DOHH2 (cell line): ENCODE measurements at regions not wholly inside any gene's neighbourhood (a gene's known extent, or its start where the extent isn't known, plus 50 kb on each side); places are given as distances from the start of the nearest gene placed in this dataset.

Source experiments
- H3F3A ChIP-seq: fragments of 200-600 bp; sonication (generic), shearing (Covaris generic); 2 replicates; pipeline ENCODE4 v1.6.0; 2016; ENCODE audit warnings: antibody characterized with exemption, mild to moderate bottlenecking; ENCODE audit not compliant: control insufficient read depth, insufficient read depth
- H3K27ac ChIP-seq: fragments of 200-600 bp; sonication (generic); 2 replicates; pipeline ENCODE4 v1.5.1; 2014; ENCODE audit warnings: low read depth, mild to moderate bottlenecking, low read length, moderate library complexity
- H3K27me3 ChIP-seq: fragments of 200-600 bp; sonication (generic); 2 replicates; pipeline ENCODE4 v1.6.1; 2014; ENCODE audit warnings: mild to moderate bottlenecking, low read length, mixed read lengths; ENCODE audit not compliant: control insufficient read depth
- H3K36me3 ChIP-seq: fragments of 200-600 bp; sonication (generic); 2 replicates; pipeline ENCODE4 v1.6.1; 2014; ENCODE audit warnings: mild to moderate bottlenecking, low read length, moderate library complexity, mixed read lengths; ENCODE audit not compliant: control insufficient read depth
- H3K4me1 ChIP-seq: fragments of 200-600 bp; sonication (generic); 2 replicates; pipeline ENCODE4 v1.6.1; 2014; ENCODE audit warnings: mild to moderate bottlenecking, low read length, mixed read lengths; ENCODE audit not compliant: control insufficient read depth
- H3K4me2 ChIP-seq: fragments of 200-600 bp; sonication (generic); 2 replicates; pipeline ENCODE4 v1.6.0; 2014; ENCODE audit warnings: mild to moderate bottlenecking, low read length, moderate library complexity
- H3K4me3 ChIP-seq: fragments of 200-600 bp; sonication (generic); 2 replicates; pipeline ENCODE4 v1.5.1; 2014; ENCODE audit warnings: mild to moderate bottlenecking, low read length, mixed read lengths
- H3K79me2 ChIP-seq: fragments of 200-600 bp; sonication (generic); 2 replicates; pipeline ENCODE4 v1.6.1; 2014; ENCODE audit warnings: mild to moderate bottlenecking, low read length, mixed read lengths; ENCODE audit not compliant: control insufficient read depth
- H3K9me2 ChIP-seq: fragments of 200-600 bp; sonication (generic); replicated peaks from 2 replicates; pipeline ENCODE4 v1.6.1; 2014; ENCODE audit warnings: mild to moderate bottlenecking, low read length, mixed read lengths; ENCODE audit not compliant: control insufficient read depth
- H3K9me3 ChIP-seq: fragments of 200-600 bp; sonication (generic); 2 replicates; pipeline ENCODE4 v1.6.1; 2014; ENCODE audit warnings: antibody characterized with exemption, low read length, mixed read lengths; ENCODE audit not compliant: control insufficient read depth, insufficient read depth
- H4K20me1 ChIP-seq: fragments of 200-600 bp; sonication (generic); 2 replicates; pipeline ENCODE4 v1.6.0; 2014; ENCODE audit warnings: low read depth, mild to moderate bottlenecking, antibody characterized with exemption, low read length, moderate library complexity; ENCODE audit not compliant: control insufficient read depth, insufficient read depth
- EZH2phosphoT487 ChIP-seq: fragments of 200-600 bp; sonication (generic); IDR thresholded peaks from 2 replicates; pipeline ENCODE4 v1.6.1; 2017; ENCODE audit warnings: borderline replicate concordance, mild to moderate bottlenecking, antibody characterized with exemption, low read length, moderate library complexity, mixed read lengths
- TF ChIP-seq, protein P1 (sequence below): fragments of 200-600 bp; sonication (generic); IDR thresholded peaks from one replicate; pipeline ENCODE4 v1.5.1; 2014; ENCODE audit warnings: antibody characterized with exemption, mild to moderate bottlenecking, low read depth, low read length; ENCODE audit not compliant: poor library complexity, severe bottlenecking

GRCh38 chr4:24003926-24004325 is 114.1 kb upstream of the PPARGC1A start:
- H3K27ac ChIP-seq = no peak overlapping the region
- H3K36me3 ChIP-seq = no peaks in the 10 kb centered on the region
- no peak for TF ChIP-seq EZH2phosphoT487
- TF ChIP-seq, protein P1, sequence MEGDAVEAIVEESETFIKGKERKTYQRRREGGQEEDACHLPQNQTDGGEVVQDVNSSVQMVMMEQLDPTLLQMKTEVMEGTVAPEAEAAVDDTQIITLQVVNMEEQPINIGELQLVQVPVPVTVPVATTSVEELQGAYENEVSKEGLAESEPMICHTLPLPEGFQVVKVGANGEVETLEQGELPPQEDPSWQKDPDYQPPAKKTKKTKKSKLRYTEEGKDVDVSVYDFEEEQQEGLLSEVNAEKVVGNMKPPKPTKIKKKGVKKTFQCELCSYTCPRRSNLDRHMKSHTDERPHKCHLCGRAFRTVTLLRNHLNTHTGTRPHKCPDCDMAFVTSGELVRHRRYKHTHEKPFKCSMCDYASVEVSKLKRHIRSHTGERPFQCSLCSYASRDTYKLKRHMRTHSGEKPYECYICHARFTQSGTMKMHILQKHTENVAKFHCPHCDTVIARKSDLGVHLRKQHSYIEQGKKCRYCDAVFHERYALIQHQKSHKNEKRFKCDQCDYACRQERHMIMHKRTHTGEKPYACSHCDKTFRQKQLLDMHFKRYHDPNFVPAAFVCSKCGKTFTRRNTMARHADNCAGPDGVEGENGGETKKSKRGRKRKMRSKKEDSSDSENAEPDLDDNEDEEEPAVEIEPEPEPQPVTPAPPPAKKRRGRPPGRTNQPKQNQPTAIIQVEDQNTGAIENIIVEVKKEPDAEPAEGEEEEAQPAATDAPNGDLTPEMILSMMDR = no peak
- no peak overlapping the region for H3K4me3 ChIP-seq
- no peaks in the 10 kb centered on the region for H3K9me2 ChIP-seq
- H3K79me2 ChIP-seq = no peaks in the 10 kb centered on the region
- H3K4me2 ChIP-seq = no peak overlapping the region
- no peaks in the 10 kb centered on the region for H4K20me1 ChIP-seq
- no peaks in the 10 kb centered on the region for H3K9me3 ChIP-seq
- no peaks in the 10 kb centered on the region for H3F3A ChIP-seq
- H3K27me3 ChIP-seq = no peaks in the 10 kb centered on the region
- no peaks in the 10 kb centered on the region for H3K4me1 ChIP-seq

GRCh38 chr4:24003496-24003895 is 113.6 kb upstream of the PPARGC1A start:
- H3K9me3 ChIP-seq = no peaks in the 10 kb centered on the region
- H4K20me1 ChIP-seq = no peaks in the 10 kb centered on the region
- H3K36me3 ChIP-seq = no peaks in the 10 kb centered on the region
- H3F3A ChIP-seq = no peaks in the 10 kb centered on the region
- no peak overlapping the region for H3K27ac ChIP-seq
- H3K79me2 ChIP-seq = no peaks in the 10 kb centered on the region
- no peaks in the 10 kb centered on the region for H3K4me1 ChIP-seq
- H3K27me3 ChIP-seq = no peaks in the 10 kb centered on the region
- TF ChIP-seq, protein P1 = no peak
- no peak for TF ChIP-seq EZH2phosphoT487
- no peaks in the 10 kb centered on the region for H3K9me2 ChIP-seq
- H3K4me2 ChIP-seq = no peak overlapping the region
- H3K4me3 ChIP-seq = no peak overlapping the region

GRCh38 chr4:24002330-24002966 is 112.6 kb upstream of the PPARGC1A start:
- Histone ChIP-seq H3K4me3 (no peak overlapping the region), H3K36me3 (no peaks in the 10 kb centered on the region), H3K4me2 (no peak overlapping the region), H3K27ac (no peak overlapping the region), H4K20me1 (no peaks in the 10 kb centered on the region), H3K79me2 (no peaks in the 10 kb centered on the region), H3K27me3 (no peaks in the 10 kb centered on the region), H3K9me2 (no peaks in the 10 kb centered on the region), H3K9me3 (no peaks in the 10 kb centered on the region), H3K4me1 (no peaks in the 10 kb centered on the region), H3F3A (no peaks in the 10 kb centered on the region)
- TF ChIP-seq, protein P1 = no peak
- TF ChIP-seq EZH2phosphoT487 = no peak
